WERI-Rb-1 (cell line): ENCODE measurements at regions not wholly inside any gene's neighbourhood (a gene's known extent, or its start where the extent isn't known, plus 50 kb on each side); places are given as distances from the start of the nearest gene placed in this dataset.

Source experiments
- DNase-seq: peaks from one replicate; pipeline ENCODE4 v3.0.0-alpha.2; 2020
- H3K27ac ChIP-seq: fragments of 250-450 bp; sonication (Bioruptor Pico); 2 replicates; pipeline ENCODE4 v1.5.1; 2020; ENCODE audit warnings: mild to moderate bottlenecking, moderate library complexity
- H3K27me3 ChIP-seq: fragments of 250-450 bp; sonication (Bioruptor Pico); 2 replicates; pipeline ENCODE4 v1.5.1; 2021; ENCODE audit warnings: mild to moderate bottlenecking, low read depth, moderate library complexity; ENCODE audit not compliant: insufficient read depth, severe bottlenecking
- H3K36me3 ChIP-seq: fragments of 250-450 bp; sonication (Bioruptor Pico); 2 replicates; pipeline ENCODE4 v1.5.1; 2020; ENCODE audit warnings: mild to moderate bottlenecking, moderate library complexity
- H3K4me3 ChIP-seq: 2 replicates; pipeline ENCODE4 v1.5.1; 2011; ENCODE audit warnings: low read depth, mild to moderate bottlenecking, control low read depth, low read length
- H3K9me3 ChIP-seq: fragments of 250-450 bp; sonication (Bioruptor Pico); 2 replicates; pipeline ENCODE4 v1.5.1; 2021; ENCODE audit warnings: mild to moderate bottlenecking, moderate library complexity; ENCODE audit not compliant: severe bottlenecking
- CTCF ChIP-seq: IDR thresholded peaks from 2 replicates; pipeline ENCODE4 v1.5.1; 2011; ENCODE audit warnings: low read depth, mild to moderate bottlenecking, control low read depth, inconsistent platforms, low read length

GRCh38 chr4:22932326-22932725 is 239.6 kb downstream of the GBA3 start:
- Histone ChIP-seq H3K4me3 (no peak overlapping the region), H3K9me3 (no peaks in the 10 kb centered on the region), H3K36me3 (no peaks in the 10 kb centered on the region), H3K27me3 (no peaks in the 10 kb centered on the region), H3K27ac (no peak overlapping the region)
- DNase-seq, result no peak
- TF ChIP-seq CTCF, result no peak

GRCh38 chr4:22922426-22922825 is 229.7 kb downstream of the GBA3 start:
- no peaks in the 10 kb centered on the region for H3K9me3 ChIP-seq
- no peak overlapping the region for H3K4me3 ChIP-seq
- no peak for TF ChIP-seq CTCF
- H3K27ac ChIP-seq, result no peak overlapping the region
- H3K27me3 ChIP-seq, result no peaks in the 10 kb centered on the region
- H3K36me3 ChIP-seq, result no peaks in the 10 kb centered on the region
- DNase-seq, result no peak

GRCh38 chr4:22921936-22922335 is 229.2 kb downstream of the GBA3 start:
- Histone ChIP-seq H3K4me3 (no peak overlapping the region), H3K27me3 (no peaks in the 10 kb centered on the region), H3K9me3 (no peaks in the 10 kb centered on the region), H3K27ac (no peak overlapping the region), H3K36me3 (no peaks in the 10 kb centered on the region)
- no peak for TF ChIP-seq CTCF
- no peak for DNase-seq

GRCh38 chr4:22911285-22911684 is 218.5 kb downstream of the GBA3 start:
- H3K27ac ChIP-seq, result no peak overlapping the region
- H3K36me3 ChIP-seq, result no peaks in the 10 kb centered on the region
- TF ChIP-seq CTCF, result no peak
- H3K27me3 ChIP-seq, result no peaks in the 10 kb centered on the region
- no peak for DNase-seq
- H3K9me3 ChIP-seq, result no peaks in the 10 kb centered on the region
- no peak overlapping the region for H3K4me3 ChIP-seq

- no peak for DNase-seq
- no peaks in the 10 kb centered on the region for H3K27me3 ChIP-seq
- TF ChIP-seq CTCF, result no peak
- H3K9me3 ChIP-seq, result no peaks in the 10 kb centered on the region
- H3K4me3 ChIP-seq, result no peak overlapping the region
- no peak overlapping the region for H3K27ac ChIP-seq
- H3K36me3 ChIP-seq, result no peaks in the 10 kb centered on the region
These were observed 217.5 kb downstream of the GBA3 start for GRCh38 chr4:22910200-22910599.

- DNase-seq, result no peak
- H3K36me3 ChIP-seq, result no peaks in the 10 kb centered on the region
- H3K27me3 ChIP-seq, result no peaks in the 10 kb centered on the region
- H3K9me3 ChIP-seq, result no peaks in the 10 kb centered on the region
- H3K4me3 ChIP-seq, result no peak overlapping the region
- TF ChIP-seq CTCF, result no peak
- H3K27ac ChIP-seq, result no peak overlapping the region
These were observed 213.3 kb downstream of the GBA3 start for GRCh38 chr4:22906045-22906444.
